OCI-LY1 (cell line): ENCODE measurements at regions not wholly inside any gene's neighbourhood (a gene's known extent, or its start where the extent isn't known, plus 50 kb on each side); places are given as distances from the start of the nearest gene placed in this dataset.

Experiments
- H2AFZ ChIP-seq: fragments of 200-600 bp; sonication (generic), shearing (Covaris generic); 2 replicates; pipeline ENCODE4 v1.6.0; 2014; ENCODE audit warnings: antibody characterized with exemption, mild to moderate bottlenecking, low read length
- H3F3A ChIP-seq: fragments of 200-600 bp; sonication (generic), shearing (Covaris generic); 2 replicates; pipeline ENCODE4 v1.6.0; 2014; ENCODE audit warnings: mild to moderate bottlenecking, antibody characterized with exemption, low read length, moderate library complexity; ENCODE audit not compliant: insufficient read depth
- H3K27ac ChIP-seq: fragments of 200-600 bp; sonication (generic); 2 replicates; pipeline ENCODE4 v1.5.1; 2014; ENCODE audit warnings: low read length, mixed run types, mild to moderate bottlenecking, low read depth; ENCODE audit not compliant: poor library complexity, severe bottlenecking
- H3K27me3 ChIP-seq: fragments of 200-600 bp; sonication (generic); 2 replicates; pipeline ENCODE4 v1.6.0; 2014; ENCODE audit warnings: antibody characterized with exemption, mild to moderate bottlenecking, low read length, moderate library complexity; ENCODE audit not compliant: insufficient read depth
- H3K36me3 ChIP-seq: fragments of 200-600 bp; sonication (generic); 2 replicates; pipeline ENCODE4 v1.6.1; 2014; ENCODE audit warnings: mild to moderate bottlenecking, antibody characterized with exemption, low read length, moderate library complexity, mixed read lengths; ENCODE audit not compliant: insufficient read depth
- H3K4me1 ChIP-seq: fragments of 200-600 bp; sonication (generic); 2 replicates; pipeline ENCODE4 v1.5.1; 2014; ENCODE audit warnings: mild to moderate bottlenecking, low read length, moderate library complexity; ENCODE audit not compliant: insufficient read depth, severe bottlenecking
- H3K4me2 ChIP-seq: fragments of 200-600 bp; sonication (generic), shearing (Covaris generic); 2 replicates; pipeline ENCODE4 v1.6.1; 2014; ENCODE audit warnings: low read length
- H3K4me3 ChIP-seq: fragments of 200-600 bp; sonication (generic); 2 replicates; pipeline ENCODE4 v1.5.1; 2014; ENCODE audit warnings: low read length, low read depth, mild to moderate bottlenecking, mixed read lengths; ENCODE audit not compliant: poor library complexity, severe bottlenecking
- H3K79me2 ChIP-seq: fragments of 200-600 bp; shearing (Covaris generic); 2 replicates; pipeline ENCODE4 v1.6.1; 2016; ENCODE audit warnings: mixed run types, low read length, mixed read lengths; ENCODE audit not compliant: insufficient read depth
- H3K9ac ChIP-seq: fragments of 200-600 bp; sonication (generic), shearing (Covaris generic); 2 replicates; pipeline ENCODE4 v1.6.1; 2014; ENCODE audit warnings: mild to moderate bottlenecking, low read length, mixed read lengths
- H3K9me2 ChIP-seq: fragments of 200-600 bp; sonication (generic), shearing (Covaris generic); 2 replicates; pipeline ENCODE4 v1.6.1; 2014; ENCODE audit warnings: low read depth, mild to moderate bottlenecking, low read length, mixed read lengths
- H3K9me3 ChIP-seq: fragments of 200-600 bp; shearing (Covaris generic); 2 replicates; pipeline ENCODE4 v1.6.1; 2014; ENCODE audit warnings: low read length, mixed read lengths
- H4K20me1 ChIP-seq: fragments of 200-600 bp; sonication (generic), shearing (Covaris generic); 2 replicates; pipeline ENCODE4 v1.6.0; 2016; ENCODE audit warnings: mild to moderate bottlenecking, low read length; ENCODE audit not compliant: insufficient read depth
- EZH2 ChIP-seq: fragments of 200-600 bp; sonication (generic), shearing (Covaris generic); IDR thresholded peaks from 2 replicates; pipeline ENCODE4 v1.8.0; 2017; ENCODE audit warnings: borderline replicate concordance, mixed run types, mild to moderate bottlenecking, antibody characterized with exemption, low read length, moderate library complexity, mixed read lengths
- TF ChIP-seq, protein P1 (sequence below): fragments of 200-600 bp; sonication (generic), shearing (Covaris generic); IDR thresholded peaks from 2 replicates; pipeline ENCODE4 v1.5.1; 2017; ENCODE audit warnings: mild to moderate bottlenecking, antibody characterized with exemption, low read length, moderate library complexity, mixed read lengths

DNA sequence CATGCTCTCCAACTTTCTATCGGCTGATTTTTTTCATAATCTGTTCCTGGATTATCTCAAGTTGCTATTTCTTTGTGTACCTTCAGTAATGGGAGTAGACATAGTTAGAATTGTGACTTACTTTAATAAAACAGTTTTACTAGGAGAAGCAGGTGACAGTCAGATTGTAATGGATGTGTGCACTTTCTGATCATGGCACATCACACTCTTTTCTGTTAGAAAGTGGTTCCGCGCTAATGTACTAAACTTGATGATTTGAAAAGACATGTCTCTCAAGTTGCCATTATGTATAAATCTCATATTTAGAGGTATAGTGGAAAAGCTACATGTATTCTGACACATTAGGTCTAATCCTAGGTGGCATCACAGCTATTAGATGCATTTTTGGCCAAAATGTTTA is 121.3 kb upstream of the CDH8 start:
- no peaks in the 10 kb centered on the region for H3F3A ChIP-seq
- H3K36me3 ChIP-seq = no peaks in the 10 kb centered on the region
- no peaks in the 10 kb centered on the region for H3K79me2 ChIP-seq
- no peak overlapping the region for H3K27ac ChIP-seq
- TF ChIP-seq, protein P1, sequence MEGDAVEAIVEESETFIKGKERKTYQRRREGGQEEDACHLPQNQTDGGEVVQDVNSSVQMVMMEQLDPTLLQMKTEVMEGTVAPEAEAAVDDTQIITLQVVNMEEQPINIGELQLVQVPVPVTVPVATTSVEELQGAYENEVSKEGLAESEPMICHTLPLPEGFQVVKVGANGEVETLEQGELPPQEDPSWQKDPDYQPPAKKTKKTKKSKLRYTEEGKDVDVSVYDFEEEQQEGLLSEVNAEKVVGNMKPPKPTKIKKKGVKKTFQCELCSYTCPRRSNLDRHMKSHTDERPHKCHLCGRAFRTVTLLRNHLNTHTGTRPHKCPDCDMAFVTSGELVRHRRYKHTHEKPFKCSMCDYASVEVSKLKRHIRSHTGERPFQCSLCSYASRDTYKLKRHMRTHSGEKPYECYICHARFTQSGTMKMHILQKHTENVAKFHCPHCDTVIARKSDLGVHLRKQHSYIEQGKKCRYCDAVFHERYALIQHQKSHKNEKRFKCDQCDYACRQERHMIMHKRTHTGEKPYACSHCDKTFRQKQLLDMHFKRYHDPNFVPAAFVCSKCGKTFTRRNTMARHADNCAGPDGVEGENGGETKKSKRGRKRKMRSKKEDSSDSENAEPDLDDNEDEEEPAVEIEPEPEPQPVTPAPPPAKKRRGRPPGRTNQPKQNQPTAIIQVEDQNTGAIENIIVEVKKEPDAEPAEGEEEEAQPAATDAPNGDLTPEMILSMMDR = no peak
- no peak for TF ChIP-seq EZH2
- H3K4me2 ChIP-seq = no peak overlapping the region
- no peak overlapping the region for H3K9ac ChIP-seq
- H3K27me3 ChIP-seq = no peaks in the 10 kb centered on the region
- H4K20me1 ChIP-seq = no peaks in the 10 kb centered on the region
- no peak overlapping the region for H3K4me3 ChIP-seq
- H2AFZ ChIP-seq = no peak overlapping the region
- H3K9me3 ChIP-seq = no peaks in the 10 kb centered on the region
- no peaks in the 10 kb centered on the region for H3K4me1 ChIP-seq
- no peaks in the 10 kb centered on the region for H3K9me2 ChIP-seq

DNA sequence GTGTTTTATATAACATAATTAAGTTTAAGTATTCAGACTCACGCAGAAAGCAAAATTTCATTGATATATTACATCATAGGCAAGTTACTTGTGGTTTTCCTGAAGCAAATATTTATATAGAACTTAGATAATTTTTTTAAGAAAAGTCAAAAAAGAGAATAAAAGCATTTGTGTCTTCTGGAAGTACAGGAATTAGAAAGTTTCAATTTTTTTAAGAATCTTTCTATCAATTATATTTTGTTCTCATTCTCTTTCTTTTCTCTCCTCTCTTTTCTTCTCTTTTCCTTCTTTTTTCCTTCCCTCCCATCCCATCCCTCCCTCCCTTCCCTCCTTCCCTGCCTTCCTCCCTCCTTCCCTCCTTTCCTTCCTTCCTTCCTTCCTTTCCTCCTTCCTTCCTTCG is 120.7 kb upstream of the CDH8 start:
- no peaks in the 10 kb centered on the region for H3K9me3 ChIP-seq
- no peak overlapping the region for H3K9ac ChIP-seq
- no peak overlapping the region for H3K4me2 ChIP-seq
- H4K20me1 ChIP-seq = no peaks in the 10 kb centered on the region
- no peaks in the 10 kb centered on the region for H3K79me2 ChIP-seq
- no peak overlapping the region for H3K27ac ChIP-seq
- no peak overlapping the region for H2AFZ ChIP-seq
- H3K4me1 ChIP-seq = no peaks in the 10 kb centered on the region
- no peaks in the 10 kb centered on the region for H3K9me2 ChIP-seq
- H3F3A ChIP-seq = no peaks in the 10 kb centered on the region
- no peaks in the 10 kb centered on the region for H3K27me3 ChIP-seq
- TF ChIP-seq EZH2 = no peak
- TF ChIP-seq, protein P1 = no peak
- no peak overlapping the region for H3K4me3 ChIP-seq
- no peaks in the 10 kb centered on the region for H3K36me3 ChIP-seq

DNA sequence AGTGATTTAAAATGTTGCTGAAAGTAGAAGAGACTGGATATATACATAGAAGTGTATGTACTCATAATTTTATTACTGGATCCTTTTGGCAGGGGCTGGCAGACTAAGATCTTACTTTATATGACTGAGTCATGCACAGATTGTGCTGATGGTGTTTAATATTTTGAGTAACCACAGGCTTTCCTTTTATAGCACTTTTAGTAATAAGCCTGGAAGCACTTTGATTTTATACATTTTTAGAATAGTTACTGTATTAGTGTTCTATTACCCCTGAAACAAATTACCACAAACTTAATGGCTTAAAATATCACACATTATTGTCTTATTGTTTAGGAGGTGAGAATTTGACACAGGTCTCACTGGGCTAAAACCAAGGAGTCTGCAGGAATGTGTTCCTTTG is 113.4 kb upstream of the CDH8 start:
- no peak for TF ChIP-seq EZH2
- TF ChIP-seq, protein P1 = no peak
- Histone ChIP-seq H3K4me3 (no peak overlapping the region), H4K20me1 (no peaks in the 10 kb centered on the region), H3K79me2 (no peaks in the 10 kb centered on the region), H2AFZ (no peak overlapping the region), H3K27ac (no peak overlapping the region), H3K9ac (no peak overlapping the region), H3K9me3 (no peaks in the 10 kb centered on the region), H3K27me3 (no peaks in the 10 kb centered on the region), H3F3A (no peaks in the 10 kb centered on the region), H3K36me3 (no peaks in the 10 kb centered on the region), H3K4me1 (no peaks in the 10 kb centered on the region), H3K4me2 (no peak overlapping the region), H3K9me2 (no peaks in the 10 kb centered on the region)
